Fibroblast of skin of right quadriceps (primary cell): ENCODE measurements at regions not wholly inside any gene's neighbourhood (a gene's known extent, or its start where the extent isn't known, plus 50 kb on each side); places are given as distances from the start of the nearest gene placed in this dataset.
A peak's percentile ranks its signal among the peaks of the same experiment; 100 is the strongest.

Experiments
- DNase-seq: peaks from one replicate; pipeline ENCODE4 v3.0.0-alpha.2; 2013

DNA sequence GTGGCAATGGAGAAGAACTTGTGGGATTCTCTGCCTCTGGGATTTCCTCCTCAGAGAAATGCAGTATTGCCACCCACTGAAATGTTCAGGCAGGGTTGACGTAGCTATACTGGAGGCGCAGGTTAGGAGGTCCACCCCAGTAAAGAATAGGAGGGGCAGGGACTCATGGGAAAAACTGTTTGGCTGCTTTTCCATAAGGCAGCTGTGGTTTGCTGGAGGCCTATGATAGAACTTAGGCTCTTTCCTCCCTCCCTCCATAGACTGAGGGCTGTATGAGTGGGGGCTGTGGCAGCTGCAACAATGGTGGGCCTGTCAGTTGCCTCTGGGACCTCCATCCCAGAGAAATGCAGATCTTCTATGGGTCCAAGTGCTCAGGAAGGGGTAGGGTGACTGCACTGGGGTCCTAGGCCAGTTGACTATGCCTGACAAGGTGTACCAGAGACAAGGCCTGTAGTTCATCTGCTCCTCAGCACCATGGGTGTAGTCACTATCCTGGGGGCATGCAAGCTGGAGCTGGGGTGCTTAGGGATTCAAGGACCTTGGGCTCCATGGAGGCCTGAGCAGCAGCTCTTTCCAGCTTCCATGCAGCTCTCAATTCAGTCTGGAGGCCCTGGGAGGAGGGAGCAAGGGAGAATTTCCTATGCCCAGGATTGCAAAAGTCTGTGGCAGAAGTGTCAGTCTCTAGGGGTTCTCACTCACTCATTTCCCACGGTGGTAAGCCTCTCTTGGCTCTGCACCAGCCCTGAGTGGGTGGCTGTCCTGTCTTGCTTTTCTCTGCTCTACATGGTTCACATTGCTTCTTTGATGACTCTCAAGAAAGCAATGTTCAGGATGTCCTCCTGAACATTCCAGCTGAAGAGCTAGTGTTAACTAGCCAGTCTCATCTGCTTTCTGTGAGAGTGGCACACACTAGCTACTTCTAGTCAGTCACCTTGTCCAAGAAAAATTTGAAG is 353.0 kb downstream of the IDS start:
- DNase-seq = peak; percentile 87

DNA sequence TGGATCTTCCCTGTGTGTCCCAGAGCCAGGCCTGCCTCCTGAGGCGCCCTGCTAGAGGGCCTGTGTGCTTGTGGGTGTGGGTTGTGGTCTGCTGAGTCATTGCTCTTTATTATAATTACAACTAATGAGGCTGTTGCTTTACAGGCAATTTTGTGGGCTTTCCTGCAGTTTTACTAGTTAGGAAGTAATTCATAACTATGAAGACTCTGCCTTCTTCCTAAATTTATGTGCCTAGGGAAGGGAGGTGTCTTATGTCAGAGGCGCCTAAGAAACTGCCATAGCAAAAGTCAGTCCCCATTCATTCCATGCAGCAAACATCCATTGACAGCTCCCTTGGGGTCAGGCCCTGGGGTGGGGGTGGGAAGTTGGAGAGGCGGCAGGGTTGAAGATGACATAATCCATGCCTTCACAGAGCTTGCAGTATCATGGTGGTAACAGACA is 359.2 kb downstream of the IDS start:
- DNase-seq = peak; percentile 61

DNA sequence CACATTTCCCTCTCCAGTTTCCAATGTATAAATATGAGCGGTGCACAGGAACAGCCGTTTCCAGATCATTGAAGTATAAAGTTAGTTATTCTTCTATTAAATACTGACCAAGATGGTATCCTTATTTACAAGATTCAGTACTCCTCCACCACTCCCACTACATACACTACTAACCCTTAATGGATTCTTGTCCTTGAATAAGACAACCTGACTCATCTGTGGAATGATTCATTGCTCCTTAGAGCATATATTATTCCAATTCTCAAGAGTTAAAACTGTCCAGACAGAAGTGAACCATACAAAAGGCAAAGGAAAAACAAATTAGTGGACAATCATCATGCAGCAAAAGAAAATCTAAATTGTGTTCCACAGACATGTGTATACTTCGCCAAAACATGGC is 373.3 kb downstream of the IDS start:
- DNase-seq = peak; percentile 34

DNA sequence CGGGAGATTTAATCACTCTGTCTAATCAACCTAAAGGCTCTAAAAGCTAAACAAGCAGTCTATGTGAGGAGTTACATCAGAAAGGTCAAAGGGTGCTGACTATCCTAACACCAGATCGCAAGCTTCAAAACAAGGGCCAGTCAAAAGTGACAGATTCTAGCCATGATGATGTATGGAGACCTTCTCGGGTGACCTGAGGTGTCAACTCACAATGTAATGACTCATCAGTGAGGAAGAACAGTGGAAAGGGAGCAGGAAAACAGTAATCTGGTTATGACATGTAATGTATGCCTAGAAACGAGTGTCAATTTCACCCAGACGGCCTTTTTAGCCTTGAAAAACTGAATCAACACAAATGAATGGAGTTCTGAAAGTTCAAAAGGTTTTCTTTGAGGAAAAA is 375.3 kb downstream of the IDS start:
- peak; percentile 10 for DNase-seq

DNA sequence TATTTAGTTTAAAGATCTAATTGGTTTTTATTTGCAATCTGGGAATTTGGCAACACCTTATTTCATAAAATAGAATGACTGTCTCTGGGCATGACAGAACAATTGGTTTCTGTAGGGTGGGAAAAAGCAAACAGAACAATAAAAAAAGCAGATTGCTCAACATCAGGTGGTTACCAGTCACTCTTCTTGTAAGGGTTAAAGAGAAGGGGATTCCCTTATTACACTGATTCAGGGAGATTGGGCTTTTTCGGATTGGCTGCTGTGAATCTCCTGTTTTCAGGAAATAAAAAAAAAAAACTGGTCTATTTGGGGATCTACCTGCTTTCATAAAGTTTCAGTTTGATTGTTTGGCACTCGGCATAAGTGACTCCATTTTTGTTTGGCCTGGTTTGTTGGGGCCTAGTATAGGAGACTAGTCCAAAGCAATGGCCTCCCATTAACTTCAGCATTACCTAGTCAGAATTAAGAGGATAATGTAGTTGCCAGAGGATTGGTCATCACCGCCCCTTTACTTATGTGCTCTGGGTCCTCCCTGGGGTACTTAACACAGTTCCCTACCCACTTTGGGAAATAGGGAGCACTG is 380.5 kb downstream of the IDS start:
- no peak for DNase-seq

DNA sequence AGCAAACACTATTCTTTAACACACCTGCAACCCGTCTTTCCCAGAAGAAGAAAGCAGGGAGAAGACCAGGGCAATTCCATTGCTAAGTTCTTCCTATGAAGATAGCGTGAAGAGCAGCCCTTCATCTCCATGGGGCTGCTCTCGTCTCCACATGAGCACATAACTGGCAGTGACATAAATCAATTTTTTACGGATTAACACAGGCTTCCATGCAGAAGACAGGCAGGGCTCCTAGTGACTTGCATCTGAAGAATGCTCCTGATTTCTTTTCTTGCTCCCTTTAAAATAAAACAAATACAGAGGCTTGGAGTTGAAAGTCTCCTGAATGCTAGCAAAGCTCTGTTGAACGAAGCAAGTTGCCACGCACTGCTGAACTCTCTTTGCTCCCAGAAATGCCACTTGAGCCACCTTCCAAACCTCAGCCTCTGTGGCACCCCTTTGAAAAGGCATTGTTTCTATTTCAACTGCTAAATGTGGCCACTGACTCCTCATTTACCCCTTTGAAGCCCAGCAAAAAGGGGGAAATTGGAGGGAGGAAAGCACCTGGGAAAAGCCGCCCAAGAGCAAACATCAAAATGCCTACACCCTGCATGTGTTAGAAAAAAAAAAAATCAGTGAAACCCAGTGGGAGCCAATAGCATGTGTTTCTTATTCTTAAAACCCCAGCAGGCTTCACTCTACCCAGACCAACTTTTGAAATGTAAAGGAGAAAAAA is 383.7 kb downstream of the IDS start:
- no peak for DNase-seq

DNA sequence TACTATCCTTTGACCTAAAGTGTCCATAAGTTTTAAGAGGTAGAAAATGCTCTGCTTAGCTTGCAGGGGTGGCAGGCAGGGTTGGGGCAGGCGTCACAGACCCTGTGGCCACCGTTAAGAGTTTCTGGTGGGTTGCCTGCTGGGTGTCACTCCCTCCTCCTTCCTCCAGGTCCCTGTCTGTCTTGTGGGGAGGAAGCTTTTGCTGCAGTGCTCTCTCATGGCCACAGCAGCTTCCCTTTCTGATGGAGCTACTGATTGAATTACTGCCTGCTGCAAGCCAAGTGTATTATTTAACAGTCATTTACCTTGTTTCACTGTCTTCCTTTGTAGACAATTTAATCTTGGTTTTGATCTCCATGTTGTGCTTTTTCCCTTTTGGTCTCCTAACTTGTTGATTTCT is 384.6 kb downstream of the IDS start:
- DNase-seq = no peak

DNA sequence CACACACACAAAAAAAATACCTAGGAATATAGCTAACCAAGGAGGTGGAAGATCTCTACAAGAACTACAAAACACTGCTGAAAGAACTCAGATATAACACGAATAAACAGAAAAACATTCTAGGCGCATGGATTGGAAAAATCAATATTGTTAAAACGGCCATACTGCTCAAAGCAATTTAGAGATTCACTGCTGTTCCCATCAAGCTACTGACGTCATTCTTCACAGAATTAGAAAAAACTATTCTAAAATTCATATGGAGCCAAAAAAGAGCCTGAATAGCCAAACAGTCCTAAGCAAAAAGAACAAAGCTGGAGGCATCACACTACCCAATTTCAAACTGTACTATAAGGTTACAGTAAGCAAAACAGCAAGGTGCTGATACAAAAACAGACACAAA is 390.2 kb downstream of the IDS start:
- DNase-seq = no peak

DNA sequence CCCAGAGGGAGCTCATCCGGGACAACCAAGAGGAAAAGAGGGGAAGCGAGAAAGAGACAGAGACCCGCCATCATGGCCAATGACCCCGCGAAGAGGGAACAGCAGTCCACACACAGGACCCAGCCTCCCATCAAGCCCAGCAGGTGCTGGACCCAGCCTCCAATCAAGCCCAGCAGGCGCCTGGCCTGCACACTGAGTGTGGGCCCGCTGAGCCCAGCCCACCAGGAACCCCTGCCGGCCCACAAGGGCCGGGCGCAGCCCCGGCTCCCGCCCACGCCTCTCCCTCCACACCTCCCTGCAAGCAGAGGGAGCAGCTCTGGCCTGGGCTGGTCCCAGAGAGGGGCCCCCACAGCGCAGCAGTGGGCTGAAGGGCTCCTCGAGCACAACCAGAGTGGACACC is 391.1 kb downstream of the IDS start:
- no peak for DNase-seq

DNA sequence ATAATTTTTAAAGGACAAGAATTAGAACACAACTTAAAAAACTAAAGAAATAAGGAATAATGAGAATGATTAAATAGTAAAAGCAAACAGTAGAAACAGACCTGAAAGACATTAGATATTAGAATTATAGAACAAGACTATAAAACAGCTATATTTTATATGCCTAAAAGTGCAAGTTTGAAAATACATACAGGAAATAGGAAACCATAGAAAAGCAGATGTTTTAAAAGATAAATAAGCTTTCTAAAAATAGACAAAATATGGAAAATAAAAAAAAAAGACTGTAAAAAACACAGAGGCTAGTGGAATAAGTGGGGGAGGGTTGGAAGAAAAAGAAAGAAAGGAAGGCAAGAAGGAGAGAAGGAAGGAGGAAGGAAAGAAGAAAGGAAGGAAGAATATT is 407.3 kb downstream of the IDS start:
- no peak for DNase-seq

DNA sequence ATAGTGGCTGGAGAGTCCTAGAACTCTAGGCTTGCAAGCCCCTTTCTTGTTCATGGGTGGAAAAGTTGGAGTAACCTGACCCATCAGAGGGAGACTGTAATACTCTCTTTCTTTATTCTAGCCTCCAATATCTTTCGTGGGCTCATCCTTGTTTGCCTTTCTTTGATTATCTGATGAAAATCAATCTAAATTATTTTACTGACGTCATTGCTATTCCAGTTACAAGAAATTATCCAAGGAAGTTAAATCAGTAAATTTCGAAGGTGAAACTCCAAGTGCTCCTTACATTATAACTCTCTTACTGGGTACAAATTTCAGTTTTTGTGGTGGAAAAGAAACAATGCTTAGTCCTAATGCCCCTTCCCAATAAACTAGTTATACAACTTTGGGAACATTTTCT is 412.9 kb downstream of the IDS start:
- no peak for DNase-seq

DNA sequence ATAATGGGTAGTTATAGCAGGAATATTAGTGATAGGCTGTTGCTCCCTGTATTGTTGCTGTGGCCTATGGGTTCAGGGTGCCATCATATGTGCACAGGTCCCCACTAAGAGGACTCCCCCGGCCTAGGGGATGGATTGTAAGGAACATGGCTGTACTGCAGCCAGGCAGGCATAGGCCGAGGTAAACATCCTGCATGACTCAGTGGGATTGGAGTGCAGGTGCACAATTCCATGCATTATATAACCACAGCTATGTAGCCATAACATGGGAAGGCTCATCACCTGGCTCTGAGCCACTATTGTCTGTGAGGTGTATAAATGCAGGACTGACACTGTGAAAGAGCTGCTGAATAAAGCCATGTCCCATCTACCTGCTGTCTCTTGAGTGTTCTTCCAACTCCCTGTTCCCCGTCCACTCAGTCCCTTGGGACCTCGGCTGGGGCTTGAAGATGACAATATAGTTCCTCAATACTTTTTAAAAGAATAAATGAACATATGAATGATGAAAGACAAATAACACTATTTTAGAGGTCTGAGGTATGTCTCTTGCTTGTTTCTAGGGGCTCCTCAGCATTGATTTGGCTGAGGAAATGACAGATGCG is 425.2 kb downstream of the IDS start:
- no peak for DNase-seq

DNA sequence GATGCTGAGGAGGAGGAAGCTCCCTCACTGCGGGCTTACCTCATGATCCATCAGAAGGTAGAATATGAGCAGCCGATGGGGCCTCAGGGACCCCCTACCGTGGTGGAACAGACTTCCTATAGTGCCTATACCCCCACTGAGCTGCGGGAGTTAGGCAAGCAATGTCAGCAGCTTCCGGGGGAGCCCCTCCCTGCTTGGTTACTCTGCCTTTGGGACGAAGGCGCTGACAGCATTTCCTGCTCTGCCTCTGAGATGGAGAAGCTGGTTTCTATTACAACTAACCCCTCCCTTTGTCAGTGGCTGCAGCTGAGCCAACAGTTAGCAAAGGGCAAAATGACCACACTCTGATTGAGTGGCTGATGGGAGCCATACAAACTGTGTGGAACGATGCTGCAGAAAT is 430.7 kb downstream of the IDS start:
- peak; percentile 80 for DNase-seq

DNA sequence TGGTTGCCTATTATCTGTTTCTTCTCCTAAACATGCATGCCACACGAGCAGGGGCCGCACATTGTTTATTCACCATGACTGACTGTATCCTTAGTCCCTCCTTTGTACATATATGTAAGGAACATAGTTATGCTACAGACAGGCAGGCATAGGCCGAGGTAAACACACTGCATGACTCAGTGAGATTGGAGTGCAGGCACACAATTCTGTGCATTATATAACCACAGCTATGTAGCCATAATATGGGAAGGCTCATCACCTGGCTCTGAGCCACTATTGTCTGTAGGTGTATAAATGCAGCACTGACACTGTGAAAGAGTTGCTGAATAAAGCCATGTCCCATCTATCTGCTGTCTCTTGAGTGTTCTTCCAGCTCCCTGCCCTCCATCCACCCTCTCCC is 431.6 kb downstream of the IDS start:
- peak; percentile 82 for DNase-seq

DNA sequence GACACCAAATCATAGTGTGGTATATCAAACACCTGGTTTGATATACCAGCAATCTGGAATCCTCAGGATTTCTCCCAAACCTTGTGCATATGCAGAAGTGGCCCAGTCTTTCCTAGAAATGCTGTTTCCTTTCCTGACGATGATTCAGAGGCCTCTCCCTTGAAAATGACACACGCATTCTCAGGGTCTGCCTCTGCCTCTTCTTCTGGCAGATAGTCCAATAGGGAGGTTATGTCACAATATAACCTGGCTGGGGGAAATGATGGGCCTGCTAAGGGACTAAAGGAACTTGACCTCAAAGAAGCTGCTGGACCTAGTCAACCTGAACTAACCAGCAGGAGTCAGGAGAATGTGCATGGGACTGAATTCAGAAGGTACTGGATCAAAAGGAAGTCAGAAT is 435.2 kb downstream of the IDS start:
- peak; percentile 5 for DNase-seq

DNA sequence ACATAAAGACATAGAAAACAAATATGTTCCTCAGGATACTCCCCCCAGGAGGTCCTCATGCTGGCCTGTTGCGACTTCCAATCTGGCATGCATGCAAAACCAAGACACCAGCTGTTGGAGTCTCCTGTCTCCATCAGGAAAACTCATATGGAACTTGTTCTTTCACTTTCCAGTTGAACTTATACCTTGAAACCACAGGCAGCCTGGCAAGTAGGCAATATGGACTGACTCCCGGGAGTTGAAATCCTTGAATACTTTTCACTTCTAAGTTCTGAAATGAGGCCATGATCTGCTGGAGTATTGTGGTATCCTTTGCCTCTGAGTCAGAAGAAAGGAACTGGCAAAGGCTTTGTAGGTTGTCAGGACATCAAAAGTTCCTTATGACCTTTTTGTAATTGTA is 444.2 kb downstream of the IDS start:
- peak; percentile 77 for DNase-seq
